SK-N-SH (cell line): ENCODE measurements at regions not wholly inside any gene's neighbourhood (a gene's known extent, or its start where the extent isn't known, plus 50 kb on each side); places are given as distances from the start of the nearest gene placed in this dataset.

ENCODE experiments used
- CTCF ChIA-PET: fragments of 300-600, 350-600 bp; formaldehyde crosslinking; extraction: SDS; loops from one replicate; lab custom pipeline; 2021; lab: Yijun Ruan, JAX
- POLR2A ChIA-PET: fragments of 350-600 bp; sonication (Branson Sonifier 250); formaldehyde crosslinking; extraction: SDS; loops from one replicate; lab custom pipeline; 2020; ENCODE audit warnings: antibody characterized with exemption, inconsistent platforms; lab: Yijun Ruan, JAX
- DNase-seq: peaks from one replicate; pipeline ENCODE4 v3.0.0; 2012
- H2AFZ ChIP-seq: fragments of 200-600 bp; sonication (generic); 2 replicates; pipeline ENCODE4 v1.8.1; 2016; ENCODE audit warnings: antibody characterized with exemption, mild to moderate bottlenecking, low read depth
- H3F3A ChIP-seq: fragments of 200-600 bp; sonication (generic); replicated peaks from 2 replicates; pipeline ENCODE3; 2016; ENCODE audit warnings: antibody characterized with exemption, mild to moderate bottlenecking; ENCODE audit not compliant: insufficient read depth
- H3K27ac ChIP-seq, 2 experiments: fragments of 200-500 bp in 1 of 2; fragments of 200-600 bp in 1 of 2; sonication (Bioruptor generic) in 1 of 2; sonication (generic), shearing (Covaris generic) in 1 of 2; 2 replicates each; pipeline versions ENCODE4 v1.5.1 to v1.6.1; 2014 to 2016; ENCODE audit warnings: low read depth in 2 of 2, inconsistent platforms in 1 of 2, low read length in 1 of 2, mild to moderate bottlenecking in 1 of 2, mixed read lengths in 1 of 2
- H3K27me3 ChIP-seq: fragments of 200-600 bp; sonication (generic), shearing (Covaris generic); 2 replicates; pipeline ENCODE4 v1.6.1; 2016; ENCODE audit warnings: mixed run types; ENCODE audit not compliant: insufficient read depth
- H3K36me3 ChIP-seq, 2 experiments: fragments of 200-500 bp in 1 of 2; fragments of 200-600 bp in 1 of 2; sonication (Bioruptor generic) in 1 of 2; sonication (generic) in 1 of 2; replicated peaks in 1 of 2; 2 replicates each; pipeline versions ENCODE3 to v1.5.1; 2014 to 2016; ENCODE audit warnings: low read length in 1 of 2, mild to moderate bottlenecking in 1 of 2; ENCODE audit not compliant: insufficient read depth in 2 of 2, control insufficient read depth in 1 of 2
- H3K4me1 ChIP-seq, 2 experiments: fragments of 200-500 bp in 1 of 2; fragments of 200-600 bp in 1 of 2; sonication (Bioruptor generic) in 1 of 2; sonication (generic), shearing (Covaris generic) in 1 of 2; 2 replicates each; pipeline versions ENCODE4 v1.5.1 to v1.6.1; 2014 to 2016; ENCODE audit warnings: low read depth in 1 of 2, low read length in 1 of 2, mixed run types in 1 of 2; ENCODE audit not compliant: insufficient read depth in 2 of 2, control insufficient read depth in 1 of 2
- H3K4me2 ChIP-seq: fragments of 200-600 bp; sonication (generic), shearing (Covaris generic); 2 replicates; pipeline ENCODE4 v1.6.1; 2017; ENCODE audit warnings: mixed run types
- H3K4me3 ChIP-seq, 2 experiments: fragments of 200-500 bp in 1 of 2; fragments of 200-600 bp in 1 of 2; sonication (Bioruptor generic) in 1 of 2; sonication (generic), shearing (Covaris generic) in 1 of 2; 2 replicates each; pipeline versions ENCODE4 v1.5.1 to v1.8.1; 2014 to 2016; ENCODE audit warnings: low read depth in 2 of 2, inconsistent platforms in 1 of 2, low read length in 1 of 2, mild to moderate bottlenecking in 1 of 2, mixed read lengths in 1 of 2, moderate library complexity in 1 of 2
- H3K79me2 ChIP-seq: fragments of 200-600 bp; sonication (generic); 2 replicates; pipeline ENCODE4 v1.8.1; 2017; ENCODE audit warnings: mild to moderate bottlenecking; ENCODE audit not compliant: insufficient read depth
- H3K9ac ChIP-seq: fragments of 200-600 bp; sonication (generic); 2 replicates; pipeline ENCODE4 v1.6.1; 2017; ENCODE audit warnings: mixed run types
- H3K9me2 ChIP-seq: fragments of 200-600 bp; sonication (generic); 2 replicates; pipeline ENCODE4 v1.6.1; 2017; ENCODE audit warnings: mixed run types
- H3K9me3 ChIP-seq: fragments of 200-600 bp; sonication (generic); 2 replicates; pipeline ENCODE4 v1.6.1; 2017; ENCODE audit warnings: mixed run types, mild to moderate bottlenecking, moderate library complexity
- H4K20me1 ChIP-seq: fragments of 200-600 bp; sonication (generic); 2 replicates; pipeline ENCODE4 v1.6.1; 2017; ENCODE audit warnings: mild to moderate bottlenecking, mixed run types; ENCODE audit not compliant: insufficient read depth
- CHD2 ChIP-seq: fragments of 150-350 bp; IDR thresholded peaks from 2 replicates; pipeline ENCODE4 v1.6.1; 2018; ENCODE audit warnings: low read length; ENCODE audit not compliant: partially characterized antibody
- ELF1 ChIP-seq: IDR thresholded peaks from 2 replicates; pipeline ENCODE4 v1.4.0; 2012
- EP300 ChIP-seq, 2 experiments: IDR thresholded peaks; 2 replicates each; pipeline versions ENCODE4 v1.4.0 to v1.6.1; 2012; ENCODE audit warnings: borderline replicate concordance in 1 of 2, low read depth in 1 of 2, low read length in 1 of 2
- EZH2phosphoT487 ChIP-seq: fragments of 200-600 bp; sonication (generic); IDR thresholded peaks from 2 replicates; pipeline ENCODE4 v1.6.1; 2017; ENCODE audit warnings: low read depth, mixed run types, mild to moderate bottlenecking, antibody characterized with exemption, moderate library complexity, borderline replicate concordance
- JUND ChIP-seq: IDR thresholded peaks from 2 replicates; pipeline ENCODE4 v1.4.0; 2012
- MEF2A ChIP-seq: IDR thresholded peaks from 2 replicates; pipeline ENCODE4 v1.4.0; 2012; ENCODE audit warnings: low read depth, borderline replicate concordance
- NFIC ChIP-seq: IDR thresholded peaks from 2 replicates; pipeline ENCODE4 v1.4.0; 2012; ENCODE audit warnings: borderline replicate concordance
- PBX3 ChIP-seq: IDR thresholded peaks from 2 replicates; pipeline ENCODE4; 2012
- POLR2AphosphoS5 ChIP-seq: IDR thresholded peaks from 2 replicates; pipeline ENCODE4 v1.6.1; 2012; ENCODE audit warnings: low read depth, low read length
- REST ChIP-seq: IDR thresholded peaks from 2 replicates; pipeline ENCODE4 v1.6.1; 2012; ENCODE audit warnings: mild to moderate bottlenecking, low read depth, low read length, moderate library complexity
- RXRA ChIP-seq: IDR thresholded peaks from 2 replicates; pipeline ENCODE4 v1.4.0; 2012; ENCODE audit warnings: low read depth, mild to moderate bottlenecking, borderline replicate concordance
- SMC3 ChIP-seq: IDR thresholded peaks from 2 replicates; pipeline ENCODE4 v1.6.1; 2012; ENCODE audit warnings: low read depth, low read length, improper control_type of control experiment
- TAF1 ChIP-seq: IDR thresholded peaks from 2 replicates; pipeline ENCODE4 v1.6.1; 2012; ENCODE audit warnings: low read depth, mild to moderate bottlenecking, low read length, moderate library complexity, borderline replicate concordance
- TCF12 ChIP-seq: IDR thresholded peaks from 2 replicates; pipeline ENCODE4 v1.4.0; 2012
- USF1 ChIP-seq: IDR thresholded peaks from 2 replicates; pipeline ENCODE4 v1.4.0; 2012; ENCODE audit warnings: low read depth, borderline replicate concordance
- USF2 ChIP-seq: fragments of 150-350 bp; IDR thresholded peaks from 2 replicates; pipeline ENCODE4 v1.6.1; 2017; ENCODE audit warnings: antibody characterized with exemption, low read length, low read depth, borderline replicate concordance
- YY1 ChIP-seq: IDR thresholded peaks from 2 replicates; pipeline ENCODE4 v1.4.0; 2012; ENCODE audit warnings: low read depth, mild to moderate bottlenecking
- TF ChIP-seq, protein P1 (sequence below): IDR thresholded peaks from 2 replicates; pipeline ENCODE4 v1.4.0; 2012; ENCODE audit warnings: low read depth, borderline replicate concordance
- TF ChIP-seq, protein P2 (sequence below): fragments of 200-600 bp; sonication (generic); IDR thresholded peaks from 2 replicates; pipeline ENCODE4 v1.6.1; 2017; ENCODE audit warnings: antibody characterized with exemption, mild to moderate bottlenecking, moderate library complexity

GRCh38 chr12:102329883-102330282 is 132.2 kb upstream of the PMCH start:
- CTCF ChIA-PET = no interaction called here

More at GRCh38 chr12:102329883-102330282, 132.2 kb upstream of the PMCH start:
- H4K20me1 ChIP-seq = no peaks in the 10 kb centered on the region
- no peaks in the 10 kb centered on the region for H3K9me3 ChIP-seq
- H3K4me1 ChIP-seq = no peaks in the 10 kb centered on the region
- no peak overlapping the region for H3K4me3 ChIP-seq
- POLR2A ChIA-PET = no interaction called here
- H3K27me3 ChIP-seq = no peaks in the 10 kb centered on the region
- no peaks in the 10 kb centered on the region for H3K36me3 ChIP-seq
- no peaks in the 10 kb centered on the region for H3F3A ChIP-seq
- no peak overlapping the region for H3K27ac ChIP-seq
- no peak overlapping the region for H3K4me2 ChIP-seq
- H3K9ac ChIP-seq = no peak overlapping the region
- TF ChIP-seq EP300 (IDR thresholded peaks at IDR 0.05; ENCODE audit: borderline replicate concordance in 1 of 2, low read depth in 1 of 2, low read length in 1 of 2) (no peak), ELF1 (no peak), YY1 (no peak), TAF1 (no peak), PBX3 (no peak), POLR2AphosphoS5 (no peak), REST (no peak), MEF2A (no peak), TCF12 (no peak), EZH2phosphoT487 (no peak), CHD2 (no peak), SMC3 (no peak), JUND (no peak), USF1 (no peak), USF2 (no peak), NFIC (no peak), RXRA (no peak)
- TF ChIP-seq, protein P1, sequence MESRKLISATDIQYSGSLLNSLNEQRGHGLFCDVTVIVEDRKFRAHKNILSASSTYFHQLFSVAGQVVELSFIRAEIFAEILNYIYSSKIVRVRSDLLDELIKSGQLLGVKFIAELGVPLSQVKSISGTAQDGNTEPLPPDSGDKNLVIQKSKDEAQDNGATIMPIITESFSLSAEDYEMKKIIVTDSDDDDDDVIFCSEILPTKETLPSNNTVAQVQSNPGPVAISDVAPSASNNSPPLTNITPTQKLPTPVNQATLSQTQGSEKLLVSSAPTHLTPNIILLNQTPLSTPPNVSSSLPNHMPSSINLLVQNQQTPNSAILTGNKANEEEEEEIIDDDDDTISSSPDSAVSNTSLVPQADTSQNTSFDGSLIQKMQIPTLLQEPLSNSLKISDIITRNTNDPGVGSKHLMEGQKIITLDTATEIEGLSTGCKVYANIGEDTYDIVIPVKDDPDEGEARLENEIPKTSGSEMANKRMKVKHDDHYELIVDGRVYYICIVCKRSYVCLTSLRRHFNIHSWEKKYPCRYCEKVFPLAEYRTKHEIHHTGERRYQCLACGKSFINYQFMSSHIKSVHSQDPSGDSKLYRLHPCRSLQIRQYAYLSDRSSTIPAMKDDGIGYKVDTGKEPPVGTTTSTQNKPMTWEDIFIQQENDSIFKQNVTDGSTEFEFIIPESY = no peak
- TF ChIP-seq, protein P2, sequence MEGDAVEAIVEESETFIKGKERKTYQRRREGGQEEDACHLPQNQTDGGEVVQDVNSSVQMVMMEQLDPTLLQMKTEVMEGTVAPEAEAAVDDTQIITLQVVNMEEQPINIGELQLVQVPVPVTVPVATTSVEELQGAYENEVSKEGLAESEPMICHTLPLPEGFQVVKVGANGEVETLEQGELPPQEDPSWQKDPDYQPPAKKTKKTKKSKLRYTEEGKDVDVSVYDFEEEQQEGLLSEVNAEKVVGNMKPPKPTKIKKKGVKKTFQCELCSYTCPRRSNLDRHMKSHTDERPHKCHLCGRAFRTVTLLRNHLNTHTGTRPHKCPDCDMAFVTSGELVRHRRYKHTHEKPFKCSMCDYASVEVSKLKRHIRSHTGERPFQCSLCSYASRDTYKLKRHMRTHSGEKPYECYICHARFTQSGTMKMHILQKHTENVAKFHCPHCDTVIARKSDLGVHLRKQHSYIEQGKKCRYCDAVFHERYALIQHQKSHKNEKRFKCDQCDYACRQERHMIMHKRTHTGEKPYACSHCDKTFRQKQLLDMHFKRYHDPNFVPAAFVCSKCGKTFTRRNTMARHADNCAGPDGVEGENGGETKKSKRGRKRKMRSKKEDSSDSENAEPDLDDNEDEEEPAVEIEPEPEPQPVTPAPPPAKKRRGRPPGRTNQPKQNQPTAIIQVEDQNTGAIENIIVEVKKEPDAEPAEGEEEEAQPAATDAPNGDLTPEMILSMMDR = no peak
- H3K79me2 ChIP-seq = no peaks in the 10 kb centered on the region
- DNase-seq = no peak
- H3K9me2 ChIP-seq = no peaks in the 10 kb centered on the region
- no peak overlapping the region for H2AFZ ChIP-seq
